ENCODE measurements at regions not wholly inside any gene's neighbourhood (a gene's known extent, or its start where the extent isn't known, plus 50 kb on each side); places are given as distances from the start of the nearest gene placed in this dataset.

DNA sequence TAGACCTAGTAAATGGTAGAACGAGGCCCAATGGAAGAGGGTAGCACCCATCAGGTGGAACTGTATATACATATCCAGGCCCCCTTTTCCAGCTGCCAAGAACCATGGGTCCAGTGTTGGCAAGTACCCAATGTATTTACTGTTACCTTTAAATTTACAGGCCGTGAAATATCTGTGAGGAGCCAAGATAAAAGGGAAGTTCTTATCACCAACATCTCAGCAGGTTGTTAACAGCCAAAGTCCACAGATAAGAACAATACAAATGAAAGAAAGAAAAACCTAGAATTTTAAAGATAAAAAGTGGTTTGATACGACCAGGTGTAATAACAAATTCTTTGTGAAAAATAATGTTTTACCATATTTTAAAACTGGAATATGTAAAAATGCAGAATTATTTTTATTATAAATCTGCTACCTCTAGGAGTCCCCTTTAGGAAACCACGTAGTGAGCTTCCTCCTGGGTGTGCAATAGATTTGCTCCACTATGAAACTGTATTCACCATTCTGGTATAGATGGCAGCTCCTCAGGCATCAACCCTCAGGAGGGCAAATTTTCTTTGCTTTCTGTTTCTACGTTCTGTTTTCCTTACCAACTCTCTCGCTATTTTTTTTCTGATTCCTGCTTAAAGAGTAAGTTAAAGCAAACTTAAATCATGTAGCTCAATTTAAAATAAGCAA lies 292.2 kb upstream of the SLC10A2 start (continued):
- TF ChIP-seq, protein P1, sequence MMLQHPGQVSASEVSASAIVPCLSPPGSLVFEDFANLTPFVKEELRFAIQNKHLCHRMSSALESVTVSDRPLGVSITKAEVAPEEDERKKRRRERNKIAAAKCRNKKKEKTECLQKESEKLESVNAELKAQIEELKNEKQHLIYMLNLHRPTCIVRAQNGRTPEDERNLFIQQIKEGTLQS (IDR thresholded peaks at IDR 0.05; ENCODE audit: insufficient read depth, low read depth, low read length): no peak
- TF ChIP-seq EGR1 (IDR thresholded peaks at IDR 0.05; ENCODE audit: borderline replicate concordance, low read depth, low read length) (no peak), ASH2L (IDR thresholded peaks at IDR 0.05; ENCODE audit: low read length) (no peak), MAFK (IDR thresholded peaks at IDR 0.05; ENCODE audit: low read depth, low read length) (no peak)
- TF ChIP-seq, protein P2, sequence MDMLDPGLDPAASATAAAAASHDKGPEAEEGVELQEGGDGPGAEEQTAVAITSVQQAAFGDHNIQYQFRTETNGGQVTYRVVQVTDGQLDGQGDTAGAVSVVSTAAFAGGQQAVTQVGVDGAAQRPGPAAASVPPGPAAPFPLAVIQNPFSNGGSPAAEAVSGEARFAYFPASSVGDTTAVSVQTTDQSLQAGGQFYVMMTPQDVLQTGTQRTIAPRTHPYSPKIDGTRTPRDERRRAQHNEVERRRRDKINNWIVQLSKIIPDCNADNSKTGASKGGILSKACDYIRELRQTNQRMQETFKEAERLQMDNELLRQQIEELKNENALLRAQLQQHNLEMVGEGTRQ (IDR thresholded peaks at IDR 0.05; ENCODE audit: low read length): no peak
